GM23338 (cell line): ENCODE measurements at regions not wholly inside any gene's neighbourhood (a gene's known extent, or its start where the extent isn't known, plus 50 kb on each side); places are given as distances from the start of the nearest gene placed in this dataset.

Experiments
- CREB1 ChIP-seq: fragments of 250-450 bp; sonication (Bioruptor Pico); IDR thresholded peaks from 2 replicates; pipeline ENCODE4 v1.5.0; 2020; ENCODE audit warnings: low read depth, mild to moderate bottlenecking, moderate library complexity
- CTCF ChIP-seq, 2 experiments: fragments of 200-600 bp in 1 of 2; sonication (generic) in 1 of 2; conservative IDR thresholded peaks; 2 replicates each; pipeline versions ENCODE4 v1.5.1 to v1.6.1; 2016 to 2017; ENCODE audit warnings: antibody characterized with exemption in 2 of 2, low read depth in 2 of 2, mild to moderate bottlenecking in 2 of 2, moderate library complexity in 1 of 2
- ETS1 ChIP-seq: IDR thresholded peaks from 2 replicates; pipeline ENCODE4 v1.6.1; 2016; ENCODE audit warnings: antibody characterized with exemption
- EZH2 ChIP-seq: fragments of 200-600 bp; sonication (generic); IDR thresholded peaks from one replicate; pipeline ENCODE4 v1.8.0; 2017; ENCODE audit warnings: antibody characterized with exemption, mild to moderate bottlenecking, low read depth; ENCODE audit not compliant: unreplicated experiment
- EZH2phosphoT487 ChIP-seq: fragments of 200-600 bp; sonication (generic); IDR thresholded peaks from one replicate; pipeline ENCODE4 v1.8.1; 2018; ENCODE audit warnings: antibody characterized with exemption; ENCODE audit not compliant: unreplicated experiment
- JUNB ChIP-seq: IDR thresholded peaks from one replicate; pipeline ENCODE4 v1.6.1; 2016; ENCODE audit warnings: antibody characterized with exemption; ENCODE audit not compliant: unreplicated experiment
- NANOG ChIP-seq: IDR thresholded peaks from 2 replicates; pipeline ENCODE4 v1.6.1; 2016; ENCODE audit warnings: antibody characterized with exemption, borderline replicate concordance
- POLR2AphosphoS5 ChIP-seq: IDR thresholded peaks from 2 replicates; pipeline ENCODE4 v1.6.1; 2016; ENCODE audit warnings: antibody characterized with exemption, low read depth
- STAT1 ChIP-seq: IDR thresholded peaks from one replicate; pipeline ENCODE4 v1.6.1; 2016; ENCODE audit warnings: antibody characterized with exemption; ENCODE audit not compliant: unreplicated experiment
- ZNF114 ChIP-seq: fragments of 250-450 bp; sonication (Bioruptor Pico); IDR thresholded peaks from 2 replicates; pipeline ENCODE4 v1.5.0; 2020; ENCODE audit warnings: mild to moderate bottlenecking, moderate library complexity
- ZNF331 ChIP-seq: fragments of 250-450 bp; sonication (Bioruptor Pico); IDR thresholded peaks from 2 replicates; pipeline ENCODE4 v1.5.0; 2020; ENCODE audit warnings: low read depth, mild to moderate bottlenecking, moderate library complexity
- TF ChIP-seq, protein P1 (sequence below): IDR thresholded peaks from one replicate; pipeline ENCODE4 v1.6.1; 2018; ENCODE audit warnings: antibody characterized with exemption; ENCODE audit not compliant: unreplicated experiment
- TF ChIP-seq, protein P2 (sequence below): fragments of 250-450 bp; sonication (Bioruptor Pico); IDR thresholded peaks from 2 replicates; pipeline ENCODE4 v1.5.0; 2020; ENCODE audit warnings: mild to moderate bottlenecking, moderate library complexity

GRCh38 chr4:147206807-147207206, 261.1 kb upstream of the TTC29 start:
- TF ChIP-seq CTCF (conservative IDR thresholded peaks at IDR 0.05; ENCODE audit: low read depth in 2 of 2) (no peak), EZH2 (no peak), CREB1 (CRISPR knock-in tag) (no peak), POLR2AphosphoS5 (no peak), JUNB (no peak), STAT1 (no peak), EZH2phosphoT487 (no peak), NANOG (no peak), ZNF114 (no peak), ZNF331 (CRISPR knock-in tag) (no peak), ETS1 (no peak)
- TF ChIP-seq, protein P1, sequence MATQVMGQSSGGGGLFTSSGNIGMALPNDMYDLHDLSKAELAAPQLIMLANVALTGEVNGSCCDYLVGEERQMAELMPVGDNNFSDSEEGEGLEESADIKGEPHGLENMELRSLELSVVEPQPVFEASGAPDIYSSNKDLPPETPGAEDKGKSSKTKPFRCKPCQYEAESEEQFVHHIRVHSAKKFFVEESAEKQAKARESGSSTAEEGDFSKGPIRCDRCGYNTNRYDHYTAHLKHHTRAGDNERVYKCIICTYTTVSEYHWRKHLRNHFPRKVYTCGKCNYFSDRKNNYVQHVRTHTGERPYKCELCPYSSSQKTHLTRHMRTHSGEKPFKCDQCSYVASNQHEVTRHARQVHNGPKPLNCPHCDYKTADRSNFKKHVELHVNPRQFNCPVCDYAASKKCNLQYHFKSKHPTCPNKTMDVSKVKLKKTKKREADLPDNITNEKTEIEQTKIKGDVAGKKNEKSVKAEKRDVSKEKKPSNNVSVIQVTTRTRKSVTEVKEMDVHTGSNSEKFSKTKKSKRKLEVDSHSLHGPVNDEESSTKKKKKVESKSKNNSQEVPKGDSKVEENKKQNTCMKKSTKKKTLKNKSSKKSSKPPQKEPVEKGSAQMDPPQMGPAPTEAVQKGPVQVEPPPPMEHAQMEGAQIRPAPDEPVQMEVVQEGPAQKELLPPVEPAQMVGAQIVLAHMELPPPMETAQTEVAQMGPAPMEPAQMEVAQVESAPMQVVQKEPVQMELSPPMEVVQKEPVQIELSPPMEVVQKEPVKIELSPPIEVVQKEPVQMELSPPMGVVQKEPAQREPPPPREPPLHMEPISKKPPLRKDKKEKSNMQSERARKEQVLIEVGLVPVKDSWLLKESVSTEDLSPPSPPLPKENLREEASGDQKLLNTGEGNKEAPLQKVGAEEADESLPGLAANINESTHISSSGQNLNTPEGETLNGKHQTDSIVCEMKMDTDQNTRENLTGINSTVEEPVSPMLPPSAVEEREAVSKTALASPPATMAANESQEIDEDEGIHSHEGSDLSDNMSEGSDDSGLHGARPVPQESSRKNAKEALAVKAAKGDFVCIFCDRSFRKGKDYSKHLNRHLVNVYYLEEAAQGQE, result no peak
- TF ChIP-seq, protein P2, sequence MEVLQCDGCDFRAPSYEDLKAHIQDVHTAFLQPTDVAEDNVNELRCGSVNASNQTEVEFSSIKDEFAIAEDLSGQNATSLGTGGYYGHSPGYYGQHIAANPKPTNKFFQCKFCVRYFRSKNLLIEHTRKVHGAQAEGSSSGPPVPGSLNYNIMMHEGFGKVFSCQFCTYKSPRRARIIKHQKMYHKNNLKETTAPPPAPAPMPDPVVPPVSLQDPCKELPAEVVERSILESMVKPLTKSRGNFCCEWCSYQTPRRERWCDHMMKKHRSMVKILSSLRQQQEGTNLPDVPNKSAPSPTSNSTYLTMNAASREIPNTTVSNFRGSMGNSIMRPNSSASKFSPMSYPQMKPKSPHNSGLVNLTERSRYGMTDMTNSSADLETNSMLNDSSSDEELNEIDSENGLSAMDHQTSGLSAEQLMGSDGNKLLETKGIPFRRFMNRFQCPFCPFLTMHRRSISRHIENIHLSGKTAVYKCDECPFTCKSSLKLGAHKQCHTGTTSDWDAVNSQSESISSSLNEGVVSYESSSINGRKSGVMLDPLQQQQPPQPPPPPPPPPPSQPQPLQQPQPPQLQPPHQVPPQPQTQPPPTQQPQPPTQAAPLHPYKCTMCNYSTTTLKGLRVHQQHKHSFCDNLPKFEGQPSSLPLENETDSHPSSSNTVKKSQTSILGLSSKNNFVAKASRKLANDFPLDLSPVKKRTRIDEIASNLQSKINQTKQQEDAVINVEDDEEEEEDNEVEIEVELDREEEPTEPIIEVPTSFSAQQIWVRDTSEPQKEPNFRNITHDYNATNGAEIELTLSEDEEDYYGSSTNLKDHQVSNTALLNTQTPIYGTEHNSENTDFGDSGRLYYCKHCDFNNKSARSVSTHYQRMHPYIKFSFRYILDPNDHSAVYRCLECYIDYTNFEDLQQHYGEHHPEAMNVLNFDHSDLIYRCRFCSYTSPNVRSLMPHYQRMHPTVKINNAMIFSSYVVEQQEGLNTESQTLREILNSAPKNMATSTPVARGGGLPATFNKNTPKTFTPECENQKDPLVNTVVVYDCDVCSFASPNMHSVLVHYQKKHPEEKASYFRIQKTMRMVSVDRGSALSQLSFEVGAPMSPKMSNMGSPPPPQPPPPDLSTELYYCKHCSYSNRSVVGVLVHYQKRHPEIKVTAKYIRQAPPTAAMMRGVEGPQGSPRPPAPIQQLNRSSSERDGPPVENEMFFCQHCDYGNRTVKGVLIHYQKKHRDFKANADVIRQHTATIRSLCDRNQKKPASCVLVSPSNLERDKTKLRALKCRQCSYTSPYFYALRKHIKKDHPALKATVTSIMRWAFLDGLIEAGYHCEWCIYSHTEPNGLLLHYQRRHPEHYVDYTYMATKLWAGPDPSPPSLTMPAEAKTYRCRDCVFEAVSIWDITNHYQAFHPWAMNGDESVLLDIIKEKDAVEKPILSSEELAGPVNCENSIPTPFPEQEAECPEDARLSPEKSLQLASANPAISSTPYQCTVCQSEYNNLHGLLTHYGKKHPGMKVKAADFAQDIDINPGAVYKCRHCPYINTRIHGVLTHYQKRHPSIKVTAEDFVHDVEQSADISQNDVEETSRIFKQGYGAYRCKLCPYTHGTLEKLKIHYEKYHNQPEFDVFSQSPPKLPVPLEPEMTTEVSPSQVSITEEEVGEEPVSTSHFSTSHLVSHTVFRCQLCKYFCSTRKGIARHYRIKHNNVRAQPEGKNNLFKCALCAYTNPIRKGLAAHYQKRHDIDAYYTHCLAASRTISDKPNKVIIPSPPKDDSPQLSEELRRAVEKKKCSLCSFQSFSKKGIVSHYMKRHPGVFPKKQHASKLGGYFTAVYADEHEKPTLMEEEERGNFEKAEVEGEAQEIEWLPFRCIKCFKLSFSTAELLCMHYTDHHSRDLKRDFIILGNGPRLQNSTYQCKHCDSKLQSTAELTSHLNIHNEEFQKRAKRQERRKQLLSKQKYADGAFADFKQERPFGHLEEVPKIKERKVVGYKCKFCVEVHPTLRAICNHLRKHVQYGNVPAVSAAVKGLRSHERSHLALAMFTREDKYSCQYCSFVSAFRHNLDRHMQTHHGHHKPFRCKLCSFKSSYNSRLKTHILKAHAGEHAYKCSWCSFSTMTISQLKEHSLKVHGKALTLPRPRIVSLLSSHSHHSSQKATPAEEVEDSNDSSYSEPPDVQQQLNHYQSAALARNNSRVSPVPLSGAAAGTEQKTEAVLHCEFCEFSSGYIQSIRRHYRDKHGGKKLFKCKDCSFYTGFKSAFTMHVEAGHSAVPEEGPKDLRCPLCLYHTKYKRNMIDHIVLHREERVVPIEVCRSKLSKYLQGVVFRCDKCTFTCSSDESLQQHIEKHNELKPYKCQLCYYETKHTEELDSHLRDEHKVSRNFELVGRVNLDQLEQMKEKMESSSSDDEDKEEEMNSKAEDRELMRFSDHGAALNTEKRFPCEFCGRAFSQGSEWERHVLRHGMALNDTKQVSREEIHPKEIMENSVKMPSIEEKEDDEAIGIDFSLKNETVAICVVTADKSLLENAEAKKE (CRISPR knock-in tag), result no peak
